ENCODE measurements at regions not wholly inside any gene's neighbourhood (a gene's known extent, or its start where the extent isn't known, plus 50 kb on each side); places are given as distances from the start of the nearest gene placed in this dataset.

DNA sequence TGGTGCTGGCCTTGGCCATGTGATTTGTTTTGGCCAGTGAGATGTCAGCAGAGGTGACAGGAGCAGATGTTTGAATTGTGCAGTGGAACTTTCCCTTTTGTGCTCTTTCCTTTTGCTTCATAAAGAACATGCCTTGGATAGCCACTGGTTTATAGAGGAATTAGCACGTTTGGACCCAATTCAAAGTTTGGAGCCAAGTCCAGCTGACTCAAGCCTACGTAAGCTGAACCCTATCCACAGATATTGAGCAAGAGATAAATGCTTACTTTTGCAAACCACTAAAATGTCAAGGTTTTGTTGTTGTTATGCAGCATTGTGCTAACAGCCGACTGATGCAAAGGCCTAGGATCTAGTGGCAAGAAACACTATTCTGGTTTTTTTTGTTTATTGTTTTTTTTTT lies 230.9 kb upstream of the CITED2 start:
- no peak for DNase-seq (ENCODE audit: low read depth in 2 of 2)

DNA sequence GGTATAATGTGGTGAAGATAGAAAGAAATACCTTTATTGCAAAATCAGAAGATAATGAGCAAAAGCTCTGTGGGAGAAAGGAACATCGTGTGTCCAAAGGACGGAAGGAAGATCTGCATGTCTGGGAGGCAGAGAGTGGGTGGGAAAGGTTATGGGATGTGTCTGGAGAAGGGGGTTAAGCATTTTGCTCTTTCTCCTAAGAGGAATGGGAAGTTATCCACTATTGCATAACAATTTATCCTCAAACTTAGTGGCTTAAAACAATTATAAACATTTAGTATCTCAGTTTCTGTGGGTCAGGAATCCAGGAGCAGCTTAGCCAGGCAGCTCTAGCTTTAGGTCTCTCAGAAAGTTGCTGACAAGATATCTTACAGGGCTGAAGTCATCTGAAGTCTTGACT lies 229.1 kb upstream of the CITED2 start:
- DNase-seq (ENCODE audit: low read depth in 2 of 2) = no peak

DNA sequence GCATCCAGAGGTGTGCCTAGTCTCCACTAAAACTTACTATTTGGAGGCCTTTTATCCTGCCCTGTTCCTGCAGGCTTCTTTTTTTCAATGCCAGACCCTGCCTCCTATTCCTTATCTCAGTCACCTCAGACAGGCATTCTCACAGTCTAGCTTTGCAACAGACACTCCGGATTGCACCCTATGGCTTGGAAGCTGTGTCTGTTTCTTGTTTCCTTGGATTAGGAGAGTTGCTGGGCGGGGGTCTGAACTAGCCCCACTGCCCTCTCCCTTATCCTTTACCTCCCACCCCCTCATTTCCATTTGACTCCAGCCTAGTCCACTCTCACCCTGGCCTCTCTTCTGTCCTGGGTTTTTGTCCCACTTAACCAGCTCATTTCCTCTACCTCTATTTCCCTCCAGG lies 228.1 kb upstream of the CITED2 start:
- DNase-seq (ENCODE audit: low read depth in 2 of 2) = no peak

DNA sequence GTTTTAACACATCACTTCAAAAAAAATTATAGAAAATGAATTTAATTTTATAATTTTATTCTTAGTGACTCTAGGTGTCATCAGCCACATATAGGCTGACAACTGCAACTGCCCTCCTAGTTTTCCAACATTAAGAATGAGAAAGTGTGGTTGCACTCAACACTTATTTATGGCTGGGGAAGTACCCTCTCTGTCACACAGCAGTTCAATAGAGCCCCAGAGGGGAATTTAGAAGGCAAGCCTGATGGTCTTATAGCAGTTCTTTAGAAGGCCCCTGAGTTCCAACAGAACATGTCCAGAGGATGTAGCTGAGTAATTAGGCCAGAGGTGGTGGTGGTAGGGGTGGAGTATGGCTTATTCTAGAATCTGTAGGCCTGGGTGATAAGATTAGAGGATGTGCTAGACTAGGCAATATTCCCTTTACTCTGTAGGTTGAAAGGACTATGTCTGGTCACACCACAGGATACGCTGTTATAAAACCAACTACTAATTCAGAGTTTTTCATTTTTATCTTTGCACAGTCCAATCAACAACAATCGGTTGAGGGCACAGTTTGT lies 226.5 kb upstream of the CITED2 start:
- DNase-seq (ENCODE audit: low read depth in 2 of 2) = no peak

DNA sequence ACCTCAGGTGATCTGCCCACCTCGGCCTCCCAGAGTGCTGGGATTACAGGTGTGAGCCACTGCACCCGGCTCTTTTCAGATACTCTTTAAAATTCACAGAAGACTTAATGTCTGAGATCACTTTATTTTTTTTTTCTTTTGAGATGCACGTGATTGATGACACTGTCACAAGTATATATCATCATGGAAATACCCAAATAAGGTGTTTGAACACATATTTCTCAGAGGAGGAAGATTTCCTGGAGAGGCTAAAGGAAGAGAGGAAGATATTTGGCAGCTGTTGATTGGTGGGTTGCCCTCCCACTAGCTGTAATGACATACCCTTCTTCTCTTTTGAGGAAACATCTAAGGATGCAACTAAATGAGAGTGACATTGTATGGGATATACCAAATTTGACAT lies 225.9 kb upstream of the CITED2 start:
- DNase-seq (ENCODE audit: low read depth in 2 of 2) = no peak

DNA sequence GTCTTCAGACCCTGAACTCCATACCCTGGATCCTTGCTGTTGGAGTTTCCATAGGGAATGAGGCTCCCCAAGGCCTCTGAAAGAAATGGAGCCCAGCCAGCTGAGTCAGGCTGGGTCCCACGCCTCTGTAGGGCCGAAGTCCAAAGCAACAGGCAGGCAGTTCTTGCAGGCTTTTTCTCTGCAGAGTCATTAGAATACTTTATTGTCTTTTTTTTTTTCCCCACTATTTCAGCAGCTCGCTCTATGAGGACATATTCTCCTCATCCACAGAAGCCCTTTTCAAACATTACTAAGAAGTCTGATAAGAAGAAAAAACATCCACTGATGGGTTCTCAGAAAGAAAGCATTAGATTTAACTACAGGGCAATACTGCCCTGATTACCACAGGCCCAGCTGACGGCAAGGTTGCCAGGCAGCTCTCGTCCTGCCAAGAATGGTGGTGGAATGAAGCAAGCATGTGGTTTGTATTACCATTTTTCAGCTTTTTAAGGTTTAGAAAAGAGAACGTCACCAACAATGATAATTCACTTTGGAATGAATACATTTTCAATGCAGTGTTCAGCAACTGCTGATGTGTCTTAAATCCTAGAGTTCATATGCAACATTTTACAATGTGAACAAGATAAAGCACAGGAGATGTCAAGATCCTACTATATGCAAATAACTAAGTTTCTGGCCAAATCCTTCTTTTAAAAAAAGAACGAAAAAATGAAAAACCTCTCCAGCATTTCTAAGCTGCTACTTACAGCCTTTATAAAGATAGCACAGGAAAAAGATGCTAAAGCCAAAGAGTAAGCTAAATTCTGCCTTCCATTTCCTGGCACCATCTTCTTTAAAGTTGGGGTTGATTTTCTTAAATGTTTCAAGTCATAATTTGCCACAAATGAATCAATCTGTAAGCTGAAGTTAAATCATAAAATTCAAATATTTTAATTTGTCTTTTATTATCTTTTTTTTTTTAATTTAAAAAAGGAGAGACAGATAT lies 223.6 kb upstream of the CITED2 start:
- DNase-seq (ENCODE audit: low read depth in 2 of 2) = no peak

DNA sequence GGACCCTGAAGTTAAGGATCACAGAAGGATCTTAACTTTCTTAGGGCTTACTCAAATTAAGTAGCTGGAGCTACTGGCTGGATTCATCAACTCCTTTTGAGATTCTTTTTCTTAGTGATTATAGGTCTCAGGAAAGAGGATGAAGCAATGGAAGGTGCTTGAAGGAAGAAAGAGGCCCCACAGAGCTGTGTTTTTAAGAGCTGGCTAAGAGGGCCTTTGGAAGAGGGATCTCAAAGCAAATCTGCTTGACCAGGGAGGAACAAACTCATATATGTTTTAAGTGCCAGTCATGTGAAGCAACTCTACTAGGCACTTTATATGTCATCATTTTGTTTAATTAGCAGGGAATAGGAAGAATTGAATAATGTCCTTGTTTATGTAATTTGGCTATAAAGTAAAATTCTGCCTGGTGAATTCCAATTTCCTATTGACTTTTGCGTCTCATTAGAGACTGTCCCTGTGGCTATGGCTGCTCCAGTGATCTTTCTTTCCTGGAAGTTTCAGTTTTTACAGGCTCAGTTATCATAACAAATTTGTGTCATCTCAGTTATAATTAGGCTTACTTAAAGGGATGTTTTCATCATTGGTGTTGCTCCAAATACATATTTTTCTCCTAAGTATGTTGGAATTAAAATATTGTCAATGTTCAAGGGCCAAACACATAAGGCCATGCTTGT lies 222.8 kb upstream of the CITED2 start:
- DNase-seq (ENCODE audit: low read depth in 2 of 2) = no peak

DNA sequence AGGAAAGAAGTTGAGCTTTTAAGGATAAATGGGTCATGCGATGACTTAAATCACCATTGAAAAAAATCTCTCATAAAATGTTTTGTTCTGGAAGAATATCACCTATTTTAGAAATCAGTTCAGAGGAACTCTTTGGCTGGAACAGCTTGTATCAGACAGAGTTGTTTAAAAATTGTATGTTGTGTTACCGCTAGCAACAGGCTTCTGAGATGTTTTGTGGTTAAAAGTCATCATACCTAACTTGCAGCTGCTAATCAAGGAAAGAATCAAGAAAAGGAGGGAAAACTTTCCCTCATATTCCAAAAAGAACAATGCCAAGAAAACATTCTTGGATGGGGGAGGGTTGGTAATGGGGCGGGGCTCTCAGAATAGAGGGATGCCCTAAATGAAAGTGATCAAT lies 220.7 kb upstream of the CITED2 start:
- DNase-seq (ENCODE audit: low read depth in 2 of 2) = no peak

DNA sequence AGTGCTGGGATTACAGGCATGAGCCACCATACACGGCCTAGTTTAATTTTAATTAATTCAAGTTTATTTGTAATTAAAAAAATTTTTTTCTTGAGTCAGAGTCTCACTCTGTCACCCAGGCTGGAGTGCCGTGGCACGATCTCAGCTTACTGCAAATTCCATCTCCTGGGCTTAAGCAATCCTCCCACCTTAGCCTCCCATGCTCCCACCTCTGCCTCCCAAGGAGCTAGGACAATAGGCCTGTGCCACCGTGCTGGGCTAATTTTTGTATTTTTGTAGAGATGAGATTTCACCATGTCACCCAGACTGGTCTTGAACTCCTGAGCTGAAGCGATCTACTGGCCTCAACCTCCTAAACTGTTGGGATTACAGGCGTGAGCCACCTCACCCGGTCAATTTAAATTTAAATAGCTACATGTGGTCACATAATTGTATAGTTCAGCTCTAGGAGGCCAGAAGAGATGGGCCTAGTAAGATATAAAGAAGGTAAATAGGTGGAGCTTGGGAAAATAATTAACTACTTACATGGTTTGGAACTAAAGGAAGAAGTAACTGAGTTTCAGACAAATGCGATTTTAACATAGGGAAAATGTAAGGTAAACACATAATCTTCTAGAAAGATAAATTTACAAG lies 220.0 kb upstream of the CITED2 start:
- no peak for DNase-seq (ENCODE audit: low read depth in 2 of 2)

DNA sequence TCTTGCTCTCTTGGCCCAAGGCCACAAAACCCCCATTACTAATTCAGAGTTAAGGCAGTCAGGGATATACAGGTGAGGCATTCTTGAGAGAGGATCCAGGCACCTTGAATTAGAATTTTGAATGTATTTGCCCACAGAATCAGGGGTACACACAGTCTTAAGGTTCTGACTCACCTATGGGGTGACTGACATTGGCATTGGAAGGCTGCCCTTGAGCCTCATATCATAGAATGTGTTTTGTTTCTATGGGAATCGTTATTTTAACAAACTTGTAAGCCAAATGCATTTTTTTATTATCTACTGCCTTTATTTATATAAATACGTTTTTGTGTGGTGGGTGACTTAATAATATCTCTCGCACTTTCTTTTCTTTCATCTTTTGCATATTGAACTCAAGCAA lies 218.6 kb upstream of the CITED2 start:
- no peak for DNase-seq (ENCODE audit: low read depth in 2 of 2)

DNA sequence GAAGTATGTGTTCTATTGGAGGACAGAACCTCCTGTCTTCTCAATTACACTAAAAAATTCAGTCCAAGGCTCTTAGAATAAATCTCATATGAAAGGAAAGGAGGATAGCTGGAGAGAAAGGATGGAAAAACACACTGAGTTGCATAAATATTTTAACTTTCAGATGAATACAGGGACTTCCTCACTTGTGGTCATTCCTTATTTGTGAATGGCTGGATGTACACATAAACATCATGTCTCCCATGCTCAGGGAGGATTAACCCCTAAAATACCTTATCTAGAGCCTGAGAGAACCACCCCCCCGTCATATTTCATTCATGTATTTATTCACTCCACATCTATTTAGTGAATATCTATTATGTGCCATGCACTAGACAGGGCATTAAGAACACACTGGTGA lies 217.6 kb upstream of the CITED2 start:
- no peak for DNase-seq (ENCODE audit: low read depth in 2 of 2)

DNA sequence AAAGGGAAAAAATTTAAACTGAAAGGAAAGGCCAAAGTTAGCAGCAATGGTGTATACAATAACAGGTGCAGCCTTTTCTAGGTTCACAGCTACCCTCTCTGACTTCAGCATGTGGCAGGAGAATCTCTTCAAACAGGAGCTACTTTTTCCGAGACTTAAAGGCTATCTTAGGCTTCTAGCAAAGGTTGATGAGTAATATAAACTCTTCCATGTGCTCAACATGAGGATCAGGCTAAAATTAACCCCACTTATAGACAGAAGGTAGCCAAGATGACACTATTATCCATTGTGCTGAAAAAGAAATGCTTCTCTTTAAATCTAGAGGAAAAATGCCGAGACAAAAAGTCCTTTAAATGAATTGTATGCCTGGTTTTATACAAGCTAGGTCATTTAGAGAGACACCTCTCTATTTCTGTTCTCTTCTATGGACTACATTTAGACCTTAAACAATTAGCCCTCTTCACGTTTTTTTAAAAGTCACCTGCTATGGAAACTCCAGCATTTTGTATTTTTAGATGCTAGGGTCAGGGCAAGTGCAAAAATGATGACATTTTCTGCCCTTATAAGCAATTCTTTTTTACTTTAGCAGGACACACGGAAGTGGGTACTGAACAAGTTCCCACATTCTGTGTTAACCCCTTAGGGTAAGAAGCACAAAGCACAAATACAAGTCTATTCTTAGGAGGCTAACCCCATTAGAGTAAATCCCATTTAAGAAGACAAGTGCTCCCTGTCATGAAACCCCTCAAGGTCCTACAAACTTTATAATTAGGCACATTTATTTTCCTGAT lies 216.8 kb upstream of the CITED2 start:
- no peak for DNase-seq (ENCODE audit: low read depth in 2 of 2)

DNA sequence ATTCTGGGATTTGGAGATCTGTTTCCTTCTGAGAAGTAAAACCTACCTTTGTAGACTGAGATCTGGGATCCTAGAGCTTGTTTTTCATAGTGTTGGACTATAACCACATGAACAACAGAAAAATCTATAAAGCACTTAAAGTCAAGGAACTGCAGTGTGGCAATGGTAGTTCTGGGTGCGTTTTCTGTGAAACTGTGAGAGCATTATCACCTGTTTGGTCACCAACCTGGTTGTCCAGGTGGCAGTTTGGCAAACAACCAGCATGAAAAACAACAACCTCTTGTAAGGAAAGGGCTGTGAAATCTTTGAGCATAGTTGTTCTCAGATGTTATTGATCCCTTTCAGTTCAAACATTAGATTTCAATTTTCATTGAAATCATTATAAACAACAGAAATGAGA lies 215.8 kb upstream of the CITED2 start:
- DNase-seq (ENCODE audit: low read depth in 2 of 2) = no peak

DNA sequence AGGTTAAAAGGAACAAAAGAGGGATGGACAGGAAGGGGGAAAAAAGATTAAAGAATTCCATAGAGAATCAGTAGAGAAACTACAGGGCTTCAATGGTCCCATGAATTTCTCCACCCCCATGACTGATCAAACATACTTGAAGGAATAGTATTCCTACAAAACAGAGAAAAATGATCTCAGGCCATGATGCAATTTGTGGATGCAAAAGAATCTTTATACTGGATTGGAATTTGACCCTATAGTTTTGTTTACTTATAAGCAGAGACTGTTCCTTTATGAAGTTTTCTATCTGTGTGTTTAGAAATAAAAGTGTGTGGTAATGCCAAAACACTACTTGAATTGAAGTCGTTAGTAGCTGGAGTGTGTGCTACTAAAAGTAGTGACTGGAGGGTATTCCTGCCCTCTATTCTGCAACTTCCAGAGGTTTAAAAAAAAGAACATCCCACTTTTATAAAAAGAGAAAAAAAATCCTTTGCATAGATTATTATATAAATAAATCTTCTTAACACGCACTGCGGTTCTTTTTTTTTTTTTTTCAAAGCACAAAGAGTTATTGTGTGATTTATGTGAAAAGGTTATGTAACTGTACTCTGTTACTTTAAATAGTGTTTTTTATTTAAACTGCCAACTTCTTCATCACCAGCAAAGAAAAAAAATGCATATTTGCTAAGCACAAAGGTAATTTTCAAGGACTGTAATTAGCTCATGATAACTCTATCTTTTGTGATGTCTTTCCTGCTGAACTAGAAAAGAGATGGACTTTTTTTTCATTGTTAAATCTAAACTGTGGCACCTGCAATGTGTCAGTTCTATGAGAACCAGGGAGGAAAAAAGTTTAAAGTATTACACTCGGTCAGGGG lies 214.5 kb upstream of the CITED2 start:
- no peak for DNase-seq (ENCODE audit: low read depth in 2 of 2)

DNA sequence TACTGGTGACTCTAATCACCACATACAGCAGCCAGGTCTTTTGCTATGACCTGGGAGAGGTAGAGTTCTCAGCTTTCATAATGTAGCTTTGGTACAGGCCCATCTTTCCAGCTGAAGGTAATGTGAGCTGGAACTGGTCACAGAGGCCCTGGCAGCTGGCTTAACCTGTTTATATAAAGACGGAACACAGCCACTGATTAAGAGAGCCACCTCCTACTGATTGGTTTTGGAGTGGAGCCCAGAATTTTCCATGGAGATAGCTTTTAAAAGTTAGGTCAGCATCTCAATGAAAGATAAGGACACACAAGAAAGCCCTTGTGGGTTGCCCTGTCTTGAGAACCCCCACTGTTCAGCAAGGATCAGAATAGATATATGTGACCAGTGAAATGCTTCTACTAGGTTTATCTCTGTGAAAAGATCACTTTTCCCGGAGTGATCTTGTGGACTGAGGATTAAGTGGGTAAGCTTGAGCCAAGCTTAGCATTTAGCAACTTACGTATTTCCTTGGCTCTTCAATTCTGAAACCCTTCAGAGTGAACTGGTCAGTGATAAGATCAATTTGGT lies 213.7 kb upstream of the CITED2 start:
- DNase-seq (ENCODE audit: low read depth in 2 of 2) = no peak

DNA sequence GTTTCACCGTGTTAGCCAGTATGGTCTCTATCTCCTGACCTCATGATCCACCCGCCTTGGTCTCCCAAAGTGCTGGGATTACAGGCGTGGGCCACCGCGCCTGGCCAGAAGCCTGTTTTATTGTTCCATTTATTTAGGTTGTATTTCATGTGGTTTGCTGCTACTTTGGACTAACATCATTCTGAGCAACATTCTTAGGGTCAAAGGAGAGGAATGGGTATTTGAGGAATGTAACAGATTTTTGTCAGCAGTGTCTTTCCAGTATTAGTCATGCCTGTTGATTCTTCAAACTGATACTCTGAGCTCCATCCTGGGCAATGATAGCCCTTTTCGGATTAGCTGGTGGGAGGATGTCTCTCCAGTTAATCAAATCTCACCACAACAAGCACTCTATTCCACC lies 213.0 kb upstream of the CITED2 start:
- DNase-seq (ENCODE audit: low read depth in 2 of 2) = no peak

DNA sequence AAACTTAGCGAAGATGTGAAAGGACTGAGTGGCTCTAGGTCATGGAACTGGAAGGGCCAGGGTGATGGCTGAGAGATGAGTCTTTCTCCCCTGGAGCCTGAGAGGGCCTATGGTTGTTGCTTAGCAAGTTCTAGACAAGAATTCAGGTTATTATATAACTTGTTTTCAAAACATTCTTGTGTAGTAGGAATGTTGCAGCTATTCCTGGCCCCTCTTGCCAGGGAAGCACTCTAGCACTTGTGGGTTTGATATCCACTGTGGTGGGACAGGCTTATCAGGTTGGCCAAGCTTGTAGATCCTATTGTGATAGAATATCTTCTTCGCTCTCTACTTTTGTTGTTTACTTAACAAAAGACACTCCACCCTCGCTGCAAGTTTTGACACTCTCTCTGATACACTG lies 211.8 kb upstream of the CITED2 start:
- DNase-seq (ENCODE audit: low read depth in 2 of 2) = no peak

DNA sequence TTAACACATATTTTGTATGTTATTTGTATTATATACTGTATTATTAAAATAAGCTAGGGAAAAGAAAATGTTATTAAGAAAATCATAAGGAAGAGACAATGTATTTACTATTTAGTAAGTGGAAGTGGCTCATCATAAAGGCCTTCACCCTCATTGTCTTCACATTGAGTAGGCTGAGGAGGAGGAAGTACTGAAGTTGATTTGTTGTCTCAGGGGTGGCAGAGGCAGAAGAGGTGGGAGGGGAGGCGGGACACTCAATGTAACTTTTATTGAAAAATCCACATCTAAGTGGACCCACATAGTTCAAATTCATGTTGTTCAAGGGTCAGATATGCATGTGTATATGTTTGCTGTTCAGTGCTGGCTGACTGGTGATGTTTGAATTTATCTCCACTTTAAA lies 210.2 kb upstream of the CITED2 start:
- no peak for DNase-seq (ENCODE audit: low read depth in 2 of 2)

DNA sequence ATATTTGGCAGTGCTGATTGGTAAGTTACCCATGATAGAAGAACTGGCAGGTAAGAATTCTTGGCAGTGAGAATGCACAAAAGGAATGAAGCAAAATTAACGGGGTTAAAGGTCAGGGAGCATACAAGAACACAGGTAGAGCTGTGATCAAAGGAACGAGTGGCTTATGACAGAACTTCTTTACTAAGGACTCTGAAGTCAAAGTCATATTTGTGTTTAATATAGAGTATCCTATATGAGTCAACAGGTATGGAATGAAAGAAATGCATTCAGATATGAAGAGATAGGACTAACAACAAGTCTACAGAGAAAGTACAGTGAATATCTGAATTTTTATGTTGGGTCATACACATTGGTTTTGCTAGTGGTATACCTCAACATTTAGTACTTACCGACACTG lies 209.0 kb upstream of the CITED2 start:
- DNase-seq (ENCODE audit: low read depth in 2 of 2) = no peak

DNA sequence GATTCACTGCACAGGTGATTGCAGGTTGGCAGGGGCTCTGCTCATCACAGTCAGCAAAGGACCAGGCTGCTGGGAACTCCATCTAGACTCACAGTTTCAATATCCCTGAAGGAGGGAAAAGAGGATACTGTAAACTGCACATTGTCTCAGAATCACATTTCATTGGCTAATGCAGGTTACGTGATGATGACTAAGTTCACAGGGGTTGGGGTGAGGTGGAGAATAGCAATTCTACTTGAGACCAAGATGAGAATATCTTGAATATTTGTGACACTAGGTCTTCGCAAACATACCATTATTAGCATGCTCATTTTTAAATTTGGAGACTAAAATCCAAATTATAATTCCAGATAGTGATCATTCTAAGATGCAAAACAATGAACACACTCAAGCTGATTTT lies 208.5 kb upstream of the CITED2 start:
- no peak for DNase-seq (ENCODE audit: low read depth in 2 of 2)
